Psoas muscle (tissue), 7 donors: ENCODE measurements at regions not wholly inside any gene's neighbourhood (a gene's known extent, or its start where the extent isn't known, plus 50 kb on each side); places are given as distances from the start of the nearest gene placed in this dataset.

ENCODE experiments used
- ATAC-seq, 4 donors: fragments of 200-7000 bp; cut with Tn5 transposase; one replicate each; pipeline ENCODE4 v1.9.1; 2020; ENCODE audit warnings: moderate library complexity in 3 of 4, mild to moderate bottlenecking in 2 of 4
- DNase-seq, 2 donors: peaks; one replicate each; pipeline ENCODE4 v3.0.0-alpha.2; 2020
- H3K27ac ChIP-seq: fragments of 200-600 bp; one replicate; pipeline ENCODE4 v1.8.0; 2022
- H3K27me3 ChIP-seq, 3 donors: fragments of 200-600 bp in 1 of 3; one replicate each; pipeline versions ENCODE4 v1.6.1 to v1.8.0; 2013 to 2022; ENCODE audit warnings: low read length in 2 of 3, mild to moderate bottlenecking in 2 of 3, moderate library complexity in 1 of 3; ENCODE audit not compliant: insufficient read depth in 3 of 3
- H3K36me3 ChIP-seq, 2 donors: fragments of 200-600 bp in 1 of 2; one replicate each; pipeline versions ENCODE4 v1.6.1 to v1.8.0; 2013 to 2022; ENCODE audit warnings: low read depth in 1 of 2, mild to moderate bottlenecking in 1 of 2, moderate library complexity in 1 of 2; ENCODE audit not compliant: insufficient read depth in 1 of 2
- H3K4me1 ChIP-seq: fragments of 200-600 bp; one replicate; pipeline ENCODE4 v1.8.0; 2022
- H3K4me3 ChIP-seq: fragments of 200-600 bp; one replicate; pipeline ENCODE4 v1.8.0; 2022; ENCODE audit warnings: mild to moderate bottlenecking
- H3K9me3 ChIP-seq: fragments of 200-600 bp; one replicate; pipeline ENCODE4 v1.8.0; 2022
- WGBS, 3 donors: extraction: QIAGEN DNeasy Blood & Tissue Kit; methylation state at CpG; one replicate each; pipeline versions ENCODE4 v1.1.6 to v1.1.7; 2013; 5-methylcytosine and 5-hydroxymethylcytosine counted together
- intact Hi-C, 2 donors: fragments of 100-400 bp; cut with DNase I; formaldehyde crosslinking; loops; one replicate each; pipeline versions ENCODE4 v1.11.0 to v1.14.2; 2022
- TF ChIP-seq, protein P1 (sequence below): fragments of 200-600 bp; IDR thresholded peaks from one replicate; pipeline ENCODE4 v1.8.0; 2022; ENCODE audit warnings: antibody characterized with exemption
- donor health status: healthy with polysubstance abuse.
- donor health status: DM: no; HTN: no; CAD: no; lungs with moderate emphysema.
- donor health status: Bipolar disorder and iron deficiency.
- donor health status: healthy.
- donor health status: DM: yes; HTN: yes; CAD: no.
- donor health status: DM: no; HTN: no; CAD: no.
- donor health status: DM: yes; HTN: yes; CAD: no.

DNA sequence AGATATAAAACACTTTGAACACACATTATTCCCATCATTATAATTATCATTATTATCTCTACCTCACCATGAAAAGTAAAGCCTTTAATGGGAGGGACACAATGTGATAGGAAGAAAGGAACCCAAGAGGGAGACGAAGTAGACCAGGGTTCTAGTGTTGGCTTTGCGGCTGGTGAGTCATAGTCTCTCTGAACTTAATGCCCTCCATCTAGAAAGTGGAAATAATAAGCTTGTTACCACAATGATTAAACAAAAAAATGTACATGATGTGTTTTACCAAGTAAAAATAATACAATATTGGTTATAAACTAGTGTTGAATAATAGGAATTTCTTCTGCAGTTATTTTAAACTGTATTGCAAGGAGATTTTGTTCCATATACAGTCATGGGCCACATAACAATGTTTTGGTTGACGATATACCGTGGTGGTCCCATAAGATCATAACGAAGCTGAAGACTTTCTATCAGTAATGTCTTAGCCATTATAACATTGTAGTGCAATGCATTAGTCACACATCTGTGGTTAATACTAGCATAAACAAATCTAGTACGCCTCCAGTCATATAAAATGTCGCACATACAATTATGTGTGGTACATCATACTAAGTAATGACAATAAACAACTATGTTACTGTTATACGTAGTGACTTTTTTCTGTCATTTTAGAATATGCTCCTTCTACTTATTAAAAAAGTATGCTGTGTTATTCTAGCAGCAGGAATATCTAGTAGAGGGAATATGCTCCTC, 450.6 kb upstream of the SORCS1 start:
- ATAC-seq, result no peak
- no peak for DNase-seq
- Histone ChIP-seq H3K4me3 (no peak overlapping the region), H3K36me3 (no peaks in the 10 kb centered on the region), H3K4me1 (no peaks in the 10 kb centered on the region), H3K27me3 (no peaks in the 10 kb centered on the region), H3K27ac (no peak overlapping the region), H3K9me3 (no peaks in the 10 kb centered on the region)
- TF ChIP-seq, protein P1, sequence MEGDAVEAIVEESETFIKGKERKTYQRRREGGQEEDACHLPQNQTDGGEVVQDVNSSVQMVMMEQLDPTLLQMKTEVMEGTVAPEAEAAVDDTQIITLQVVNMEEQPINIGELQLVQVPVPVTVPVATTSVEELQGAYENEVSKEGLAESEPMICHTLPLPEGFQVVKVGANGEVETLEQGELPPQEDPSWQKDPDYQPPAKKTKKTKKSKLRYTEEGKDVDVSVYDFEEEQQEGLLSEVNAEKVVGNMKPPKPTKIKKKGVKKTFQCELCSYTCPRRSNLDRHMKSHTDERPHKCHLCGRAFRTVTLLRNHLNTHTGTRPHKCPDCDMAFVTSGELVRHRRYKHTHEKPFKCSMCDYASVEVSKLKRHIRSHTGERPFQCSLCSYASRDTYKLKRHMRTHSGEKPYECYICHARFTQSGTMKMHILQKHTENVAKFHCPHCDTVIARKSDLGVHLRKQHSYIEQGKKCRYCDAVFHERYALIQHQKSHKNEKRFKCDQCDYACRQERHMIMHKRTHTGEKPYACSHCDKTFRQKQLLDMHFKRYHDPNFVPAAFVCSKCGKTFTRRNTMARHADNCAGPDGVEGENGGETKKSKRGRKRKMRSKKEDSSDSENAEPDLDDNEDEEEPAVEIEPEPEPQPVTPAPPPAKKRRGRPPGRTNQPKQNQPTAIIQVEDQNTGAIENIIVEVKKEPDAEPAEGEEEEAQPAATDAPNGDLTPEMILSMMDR, result no peak
- WGBS, 3 donors, result 65 to 80% (median 78%) methylated on average over 8 of the region's 8 CpGs
- intact Hi-C loops, result no loop called here

DNA sequence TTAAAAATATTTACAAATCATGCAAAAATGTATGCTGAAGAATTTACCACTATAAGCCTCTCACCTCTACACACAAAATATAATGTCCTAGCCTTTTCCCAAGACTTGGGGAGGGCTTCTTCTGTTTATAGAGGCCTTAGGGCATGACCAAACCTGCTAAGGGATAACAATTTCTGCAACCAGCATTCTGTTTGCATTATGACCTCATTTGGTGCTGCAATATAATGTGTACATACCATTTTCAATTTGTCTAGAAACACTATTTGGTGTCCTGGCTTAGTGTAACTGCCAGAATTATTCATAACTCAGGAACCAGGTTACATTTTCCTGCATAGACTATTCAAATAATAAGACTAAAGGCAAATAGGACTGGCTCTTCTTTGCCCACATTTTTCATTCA, 446.6 kb upstream of the SORCS1 start:
- no peak for ATAC-seq
- TF ChIP-seq, protein P1, result no peak

DNA sequence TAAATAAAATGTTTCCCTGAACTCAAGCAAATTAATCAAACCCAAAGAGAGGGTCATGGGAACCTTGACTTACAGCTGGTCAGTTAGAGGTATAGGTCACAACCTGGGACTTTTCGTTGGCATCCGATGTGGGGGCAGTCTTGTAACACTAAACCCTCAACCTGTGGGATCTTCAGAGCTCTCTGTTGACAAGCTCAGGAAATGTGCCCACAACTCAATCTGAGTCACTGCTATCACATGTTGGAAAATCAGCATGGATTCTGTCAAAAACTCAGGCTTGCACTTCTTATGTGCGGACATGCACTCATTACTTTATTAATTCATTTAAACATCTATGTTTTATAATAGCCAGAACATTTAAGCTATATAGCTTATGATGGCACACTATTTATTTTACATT, 424.6 kb upstream of the SORCS1 start:
- no peaks in the 10 kb centered on the region for H3K4me1 ChIP-seq
- no peaks in the 10 kb centered on the region for H3K9me3 ChIP-seq
- ATAC-seq (no peak), DNase-seq (no peak)
- intact Hi-C loops, result no loop called here
- H3K27ac ChIP-seq, result no peak overlapping the region
- 82 to 84% (median 83%) methylated on average over 3 of the region's 3 CpGs for WGBS, 3 donors
- H3K36me3 ChIP-seq, result no peaks in the 10 kb centered on the region
- no peak overlapping the region for H3K4me3 ChIP-seq
- no peaks in the 10 kb centered on the region for H3K27me3 ChIP-seq
- TF ChIP-seq, protein P1, result no peak

More for the DNA sequence above, 446.6 kb upstream of the SORCS1 start:
- Histone ChIP-seq H3K4me3 (no peak overlapping the region), H3K4me1 (no peaks in the 10 kb centered on the region), H3K27me3 (no peaks in the 10 kb centered on the region), H3K9me3 (no peaks in the 10 kb centered on the region), H3K36me3 (no peaks in the 10 kb centered on the region), H3K27ac (no peak overlapping the region)
- intact Hi-C loops, result no loop called here
- no peak for DNase-seq

DNA sequence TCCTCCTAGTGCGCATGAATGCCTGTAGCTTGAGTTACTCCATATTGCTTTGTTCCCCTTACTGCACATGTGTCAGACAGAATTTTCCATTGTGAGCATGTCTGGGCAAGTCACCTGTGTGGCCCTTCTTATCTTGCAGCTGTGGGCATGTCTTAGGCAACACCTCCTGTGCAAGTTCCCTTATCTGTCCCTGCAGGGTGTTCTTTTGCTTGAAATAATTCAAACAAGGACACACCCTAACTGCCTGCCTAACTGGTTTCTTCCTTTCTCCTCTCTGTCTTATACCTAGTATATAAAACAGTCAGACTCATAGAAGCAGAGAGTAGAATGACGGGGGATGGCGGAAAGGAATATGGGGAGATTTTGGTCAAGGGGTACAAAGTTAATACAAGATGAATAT, 421.1 kb upstream of the SORCS1 start:
- TF ChIP-seq, protein P1, result no peak
- Histone ChIP-seq H3K27ac (no peak overlapping the region), H3K9me3 (no peaks in the 10 kb centered on the region), H3K4me1 (no peaks in the 10 kb centered on the region), H3K36me3 (no peaks in the 10 kb centered on the region), H3K4me3 (no peak overlapping the region), H3K27me3 (no peaks in the 10 kb centered on the region)
- WGBS, 3 donors, result 90 to 98% (median 96%) methylated on average over 3 of the region's 3 CpGs
- no peak for ATAC-seq
- DNase-seq, result no peak
- intact Hi-C loops, result no loop called here

DNA sequence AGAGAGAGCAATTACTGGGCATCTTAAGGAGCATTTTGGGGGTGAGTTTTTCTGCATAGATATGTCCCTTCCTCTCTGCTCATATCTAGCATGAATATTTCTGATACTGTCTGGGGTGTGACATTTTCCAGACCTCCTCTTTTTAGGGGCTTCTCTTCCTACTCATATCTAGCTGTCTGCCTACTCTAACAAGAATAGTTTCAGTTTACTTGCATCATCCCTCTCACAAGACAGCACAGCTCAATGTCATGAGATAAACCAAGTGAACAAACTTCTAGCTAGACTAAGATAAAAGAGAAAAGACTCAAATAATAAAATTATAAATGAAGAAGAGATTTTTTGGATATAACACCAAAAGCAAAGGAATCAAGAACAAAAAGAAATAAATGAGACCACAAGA, 419.5 kb upstream of the SORCS1 start:
- no peaks in the 10 kb centered on the region for H3K27me3 ChIP-seq
- H3K36me3 ChIP-seq, result no peaks in the 10 kb centered on the region
- intact Hi-C loops, result no loop called here
- ATAC-seq (no peak), DNase-seq (no peak)
- TF ChIP-seq, protein P1, result no peak
- H3K4me3 ChIP-seq, result no peak overlapping the region
- H3K9me3 ChIP-seq, result no peaks in the 10 kb centered on the region
- H3K4me1 ChIP-seq, result no peaks in the 10 kb centered on the region
- H3K27ac ChIP-seq, result no peak overlapping the region
